ENCODE measurements at regions not wholly inside any gene's neighbourhood (a gene's known extent, or its start where the extent isn't known, plus 50 kb on each side); places are given as distances from the start of the nearest gene placed in this dataset.

DNA sequence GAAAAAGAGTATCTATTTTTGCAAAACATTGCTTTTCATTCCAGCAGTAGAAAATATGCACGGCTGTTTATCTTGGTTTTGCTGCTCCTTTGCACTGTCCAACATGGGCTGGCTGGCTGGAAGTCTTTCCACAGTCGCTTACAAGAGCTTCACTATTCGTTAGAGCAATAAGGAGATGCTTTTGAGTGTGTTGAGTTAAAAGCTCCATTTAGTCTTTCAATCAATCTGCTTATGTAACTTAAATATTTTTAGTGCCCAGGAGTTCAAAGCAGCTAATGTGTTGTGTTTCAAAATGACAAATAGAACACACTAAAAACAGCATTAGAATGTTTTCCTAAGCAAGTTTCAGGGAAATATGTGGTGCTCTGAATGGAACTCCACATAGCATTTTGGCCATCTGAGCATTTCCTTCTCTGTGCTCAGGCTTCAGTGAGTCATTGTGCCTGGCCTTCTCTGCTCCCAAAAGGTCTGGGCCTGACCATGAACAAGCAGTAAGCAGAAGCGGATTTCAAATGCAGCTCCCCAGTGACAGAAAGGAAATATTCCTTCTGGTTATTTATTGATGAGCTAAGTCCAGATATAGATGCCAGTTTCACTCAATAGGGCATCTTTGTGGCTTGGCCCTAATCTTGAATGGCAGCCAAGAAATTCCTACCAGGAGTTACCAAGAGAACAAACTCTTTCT is 580.3 kb downstream of the TENT5A start:
- peak overlapping the region; percentile 82 for H3K27ac Mint-ChIP-seq
- peaks cover 14% of the 10 kb centered on the region for H3K4me1 Mint-ChIP-seq (ENCODE audit: low read depth)
- H3K4me3 Mint-ChIP-seq = peak overlapping the region; percentile 50; the same call in 1 of the 2 replicates
- H3K9me3 Mint-ChIP-seq = no peaks in the 10 kb centered on the region
- H3K36me3 Mint-ChIP-seq (ENCODE audit: low read depth) = no peaks in the 10 kb centered on the region
- no peaks in the 10 kb centered on the region for H3K27me3 Mint-ChIP-seq (ENCODE audit: insufficient read depth)
- peak; percentile 49 for DNase-seq
- TF ChIP-seq, protein P1, sequence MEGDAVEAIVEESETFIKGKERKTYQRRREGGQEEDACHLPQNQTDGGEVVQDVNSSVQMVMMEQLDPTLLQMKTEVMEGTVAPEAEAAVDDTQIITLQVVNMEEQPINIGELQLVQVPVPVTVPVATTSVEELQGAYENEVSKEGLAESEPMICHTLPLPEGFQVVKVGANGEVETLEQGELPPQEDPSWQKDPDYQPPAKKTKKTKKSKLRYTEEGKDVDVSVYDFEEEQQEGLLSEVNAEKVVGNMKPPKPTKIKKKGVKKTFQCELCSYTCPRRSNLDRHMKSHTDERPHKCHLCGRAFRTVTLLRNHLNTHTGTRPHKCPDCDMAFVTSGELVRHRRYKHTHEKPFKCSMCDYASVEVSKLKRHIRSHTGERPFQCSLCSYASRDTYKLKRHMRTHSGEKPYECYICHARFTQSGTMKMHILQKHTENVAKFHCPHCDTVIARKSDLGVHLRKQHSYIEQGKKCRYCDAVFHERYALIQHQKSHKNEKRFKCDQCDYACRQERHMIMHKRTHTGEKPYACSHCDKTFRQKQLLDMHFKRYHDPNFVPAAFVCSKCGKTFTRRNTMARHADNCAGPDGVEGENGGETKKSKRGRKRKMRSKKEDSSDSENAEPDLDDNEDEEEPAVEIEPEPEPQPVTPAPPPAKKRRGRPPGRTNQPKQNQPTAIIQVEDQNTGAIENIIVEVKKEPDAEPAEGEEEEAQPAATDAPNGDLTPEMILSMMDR (IDR thresholded peaks at IDR 0.05) = no peak

- Mint-ChIP-seq H3K27me3 (ENCODE audit: insufficient read depth) (no peaks in the 10 kb centered on the region), H3K4me1 (ENCODE audit: low read depth) (peaks cover 21% of the 10 kb centered on the region), H3K9me3 (no peaks in the 10 kb centered on the region), H3K4me3 (no peak overlapping the region), H3K27ac (no peak overlapping the region), H3K36me3 (ENCODE audit: low read depth) (no peaks in the 10 kb centered on the region)
- TF ChIP-seq, protein P1 (IDR thresholded peaks at IDR 0.05) = no peak
- DNase-seq = no peak
These were observed 583.3 kb downstream of the TENT5A start for GRCh38 chr6:81169166-81169565.

DNA sequence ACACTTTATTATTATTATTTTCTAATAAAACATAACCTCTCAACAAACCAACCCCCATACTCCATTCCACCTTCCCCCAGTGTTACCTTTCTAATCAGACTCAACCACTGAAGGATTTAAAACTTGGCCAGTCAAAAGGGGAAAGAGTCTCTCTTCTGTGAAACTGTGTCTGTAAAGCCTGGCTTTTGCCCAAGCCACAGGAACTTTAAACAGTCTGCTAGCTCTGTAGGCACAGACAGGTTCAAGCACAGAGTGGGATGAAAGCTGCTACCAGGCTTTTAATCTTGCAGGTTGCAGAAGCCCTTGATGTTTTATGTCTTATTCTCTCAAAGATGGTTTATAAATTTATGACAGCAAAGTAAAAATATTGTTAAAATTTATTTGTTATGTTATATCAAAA is 585.7 kb downstream of the TENT5A start:
- no peaks in the 10 kb centered on the region for H3K27me3 Mint-ChIP-seq (ENCODE audit: insufficient read depth)
- H3K4me3 Mint-ChIP-seq = no peak overlapping the region
- TF ChIP-seq, protein P1 (IDR thresholded peaks at IDR 0.05) = no peak
- peaks cover 11% of the 10 kb centered on the region for H3K4me1 Mint-ChIP-seq (ENCODE audit: low read depth)
- H3K27ac Mint-ChIP-seq = no peak overlapping the region
- H3K36me3 Mint-ChIP-seq (ENCODE audit: low read depth) = no peaks in the 10 kb centered on the region
- DNase-seq = peak; percentile 8
- H3K9me3 Mint-ChIP-seq = no peaks in the 10 kb centered on the region

- H3K4me3 Mint-ChIP-seq = no peak overlapping the region
- DNase-seq = no peak
These were observed 593.5 kb downstream of the TENT5A start for GRCh38 chr6:81158956-81159355.

DNA sequence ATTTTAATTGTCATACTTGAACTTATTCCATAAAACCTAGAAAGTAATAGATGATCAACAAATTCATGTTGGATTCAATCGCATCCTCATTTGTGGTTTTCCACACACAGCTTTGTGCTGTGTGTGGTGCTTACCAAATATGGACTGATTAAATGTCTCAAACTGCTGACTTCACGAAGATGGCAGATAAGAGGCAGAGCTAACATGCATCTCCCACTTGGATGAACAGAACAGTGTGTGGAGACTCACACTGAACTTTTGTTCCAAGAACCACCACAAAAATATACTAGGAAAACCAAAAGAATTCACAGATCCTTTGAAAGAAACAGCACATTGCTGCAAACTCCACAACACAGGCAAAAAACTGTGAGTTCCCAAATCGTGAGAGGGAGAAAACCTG is 603.7 kb downstream of the TENT5A start:
- Mint-ChIP-seq H3K27ac (no peak overlapping the region), H3K4me3 (no peak overlapping the region), H3K27me3 (ENCODE audit: insufficient read depth) (no peaks in the 10 kb centered on the region), H3K4me1 (ENCODE audit: low read depth) (no peaks in the 10 kb centered on the region; the same call in 1 of the 2 replicates), H3K36me3 (ENCODE audit: low read depth) (peaks cover 8% of the 10 kb centered on the region), H3K9me3 (peaks cover 8% of the 10 kb centered on the region)
- TF ChIP-seq, protein P1 (IDR thresholded peaks at IDR 0.05) = no peak
- DNase-seq = no peak

More at GRCh38 chr6:81158956-81159355, 593.5 kb downstream of the TENT5A start:
- TF ChIP-seq, protein P1 (IDR thresholded peaks at IDR 0.05) = no peak
- no peaks in the 10 kb centered on the region for H3K9me3 Mint-ChIP-seq
- H3K27ac Mint-ChIP-seq = no peak overlapping the region
- no peaks in the 10 kb centered on the region for H3K4me1 Mint-ChIP-seq (ENCODE audit: low read depth)
- H3K27me3 Mint-ChIP-seq (ENCODE audit: insufficient read depth) = no peaks in the 10 kb centered on the region; the same call in 1 of the 2 replicates
- no peaks in the 10 kb centered on the region for H3K36me3 Mint-ChIP-seq (ENCODE audit: low read depth)
